Hematopoietic multipotent progenitor cell treated with erythropoietin and hydrocortisone succinate and interleukin-3 and kit ligand, for 8 days (in vitro differentiated cells): ENCODE measurements at regions not wholly inside any gene's neighbourhood (a gene's known extent, or its start where the extent isn't known, plus 50 kb on each side); places are given as distances from the start of the nearest gene placed in this dataset.
"Not testable (repeated sequence)": the region's sequence is repeated elsewhere in the genome, so short reads cannot be mapped to it uniquely, and the experiment has no call there.

ENCODE experiments used
- DNase-seq: peaks from one replicate; pipeline ENCODE4 v3.0.0-alpha.2; 2015

DNA sequence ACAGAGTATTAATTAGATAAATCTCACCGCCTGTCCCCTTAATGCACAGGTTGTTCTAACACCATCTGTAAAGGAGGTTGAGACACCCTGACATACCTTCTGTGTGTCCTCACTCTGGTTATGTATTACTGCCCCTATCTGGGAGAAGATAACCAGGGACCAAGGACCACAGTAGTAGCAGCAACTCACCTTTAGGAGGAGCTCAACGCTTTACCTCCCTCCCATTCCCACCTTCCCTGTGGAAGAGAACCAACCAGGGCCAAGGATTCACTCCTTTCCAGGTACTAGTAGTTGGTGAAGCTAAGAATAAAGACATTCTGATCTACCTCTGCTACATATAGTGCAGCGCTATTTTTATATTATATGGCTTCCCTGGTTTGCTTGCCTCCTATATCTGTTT is 232.6 kb downstream of the MEX3B start:
- DNase-seq = no peak

DNA sequence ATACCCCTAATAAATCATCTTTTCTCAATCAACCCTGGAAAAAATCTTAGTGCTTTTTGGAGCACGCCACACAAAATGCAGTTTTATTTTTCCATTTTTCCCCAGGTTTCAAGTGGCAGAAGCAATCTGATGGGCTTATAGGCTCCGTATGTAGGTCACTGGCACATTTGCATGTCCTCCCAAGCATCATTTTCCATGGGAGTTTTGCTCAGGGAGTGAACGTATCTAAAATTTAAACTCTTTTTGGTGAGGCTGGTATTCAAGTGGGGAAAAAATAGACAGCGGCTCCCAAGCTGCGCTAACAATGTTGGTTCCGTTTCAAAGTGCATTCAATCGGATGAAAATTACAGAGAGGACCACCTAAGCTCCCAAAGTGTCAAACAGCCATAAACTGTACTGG is 233.4 kb downstream of the MEX3B start:
- DNase-seq = no peak

GRCh38 chr15:81811736-81812135 is 234.1 kb downstream of the MEX3B start:
- DNase-seq = no peak

GRCh38 chr15:81809543-81809942 is 236.3 kb downstream of the MEX3B start:
- DNase-seq = peak; percentile 76

DNA sequence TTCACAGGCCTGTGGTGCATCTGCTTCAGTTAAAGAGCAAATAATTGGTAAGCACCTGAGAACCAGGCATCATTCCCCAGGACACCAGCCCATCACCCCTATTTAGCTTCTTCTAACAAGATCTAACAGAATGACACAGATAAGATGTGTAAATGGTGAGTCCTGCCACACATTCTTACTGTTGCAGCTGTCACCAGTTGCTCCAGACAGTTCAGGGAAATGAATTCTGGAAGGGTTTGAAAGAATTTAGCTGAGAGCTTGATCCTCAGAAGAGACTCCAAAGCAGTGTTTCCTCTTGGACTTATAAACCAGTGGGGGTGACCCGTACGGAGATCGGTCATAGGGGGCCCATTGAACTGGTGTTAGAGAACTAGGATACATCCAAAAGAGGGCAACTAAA is 238.0 kb downstream of the MEX3B start:
- DNase-seq = no peak

GRCh38 chr15:81807186-81807585 is 238.6 kb downstream of the MEX3B start:
- DNase-seq = no peak

DNA sequence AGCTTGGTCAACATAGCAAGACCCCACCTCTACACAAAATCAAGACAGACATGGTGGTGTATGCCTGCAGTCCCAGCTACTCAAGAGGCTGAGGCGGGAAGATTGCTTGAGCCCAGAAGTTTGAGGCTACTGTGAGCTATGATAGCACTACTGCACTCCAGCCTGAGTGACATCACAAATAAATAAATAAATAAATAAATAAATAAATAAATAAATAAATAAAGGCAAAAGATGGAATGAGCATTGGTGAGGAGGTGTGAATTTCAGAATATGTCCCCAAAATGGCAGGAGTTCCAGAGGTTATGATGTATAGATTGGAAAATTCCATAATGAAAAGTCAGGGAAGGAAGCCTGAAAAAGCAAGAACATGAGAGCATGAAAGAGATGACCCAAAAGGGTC is 249.9 kb downstream of the MEX3B start:
- DNase-seq = no peak

DNA sequence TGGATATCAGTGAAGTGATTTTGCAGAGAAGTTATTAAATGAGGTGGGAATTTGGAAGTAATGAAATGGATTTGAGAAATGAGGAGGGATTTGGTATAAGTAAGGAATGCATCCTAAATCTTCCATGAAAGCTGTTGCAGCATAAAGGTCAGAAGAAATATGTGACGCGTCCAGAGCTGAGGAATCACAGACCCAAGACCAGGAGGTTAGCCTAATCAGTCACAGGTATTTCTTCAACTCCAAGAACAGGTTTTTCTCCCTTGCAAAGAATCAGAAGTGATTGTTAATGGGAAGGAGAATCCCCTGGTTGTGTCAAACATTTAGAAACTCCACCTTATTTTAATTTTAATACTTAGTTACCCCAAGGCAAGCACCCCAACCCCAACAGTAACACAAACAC is 253.2 kb downstream of the MEX3B start:
- no peak for DNase-seq

- not testable (repeated sequence) for DNase-seq
Measured at GRCh38 chr15:81791322-81791721, 254.5 kb downstream of the MEX3B start.

GRCh38 chr15:81789403-81789802 is 256.4 kb downstream of the MEX3B start:
- no peak for DNase-seq

DNA sequence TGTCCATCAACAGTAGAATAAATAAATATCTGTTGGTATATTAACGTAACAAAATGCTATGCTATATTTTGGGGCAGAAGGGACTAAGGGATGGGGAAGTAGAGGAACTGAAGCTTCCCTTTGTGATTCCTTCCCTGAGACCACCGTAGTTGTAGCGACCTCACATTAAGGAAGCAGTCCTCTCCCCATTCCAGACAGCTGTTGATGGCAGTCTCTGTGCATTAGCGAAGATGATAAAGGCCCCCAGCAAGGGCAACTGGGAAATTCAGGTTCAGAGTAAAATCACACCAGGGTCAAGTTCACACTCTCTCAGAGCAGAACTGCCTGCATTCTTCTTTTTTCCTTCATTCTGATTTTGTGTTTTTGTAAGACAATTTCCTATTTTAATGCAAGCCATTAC is 259.0 kb downstream of the MEX3B start:
- DNase-seq = no peak

DNA sequence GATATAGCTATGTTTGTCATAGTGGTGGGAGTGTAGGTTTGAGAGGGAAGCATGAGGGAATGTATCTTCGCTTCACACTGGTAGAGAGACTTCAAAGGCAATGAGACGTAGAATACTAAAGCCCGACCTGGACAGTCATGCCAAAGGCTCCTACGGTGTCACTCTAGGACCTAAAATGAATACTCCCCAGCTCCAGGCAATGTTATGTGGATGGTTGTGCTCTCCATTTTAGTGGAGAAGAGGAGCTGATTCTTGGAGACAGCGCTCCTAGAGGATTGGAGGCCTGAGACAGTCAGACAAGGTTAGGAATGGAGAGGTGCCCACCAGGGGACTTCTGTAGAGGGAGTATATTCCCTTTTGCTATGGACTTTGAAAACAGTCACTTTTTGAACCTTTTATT is 260.1 kb downstream of the MEX3B start:
- no peak for DNase-seq

DNA sequence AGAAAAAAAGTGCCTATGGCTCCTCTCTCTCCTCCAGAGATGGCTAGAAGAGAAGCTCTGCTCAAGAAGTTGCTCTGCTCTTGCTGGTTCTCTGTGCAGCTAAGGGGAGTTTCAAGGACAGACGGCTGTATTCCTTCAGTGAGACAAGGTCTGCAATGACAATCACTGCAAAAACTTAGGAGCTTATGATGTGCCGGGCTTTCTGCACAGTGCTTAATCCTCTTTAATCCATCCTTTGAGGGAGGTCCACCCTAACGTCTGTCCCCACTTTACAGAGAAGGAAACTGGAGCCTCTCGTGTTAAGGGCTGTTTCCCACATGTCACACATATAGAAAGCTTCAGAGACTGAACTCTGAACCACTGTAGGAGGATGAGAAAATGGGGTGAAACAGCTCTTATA is 260.6 kb downstream of the MEX3B start:
- DNase-seq = no peak

GRCh38 chr15:81784751-81785150 is 261.1 kb downstream of the MEX3B start:
- DNase-seq = no peak

GRCh38 chr15:81783586-81783985 is 262.2 kb downstream of the MEX3B start:
- DNase-seq = no peak

- no peak for DNase-seq
Measured at GRCh38 chr15:81783076-81783475, 262.7 kb downstream of the MEX3B start.

DNA sequence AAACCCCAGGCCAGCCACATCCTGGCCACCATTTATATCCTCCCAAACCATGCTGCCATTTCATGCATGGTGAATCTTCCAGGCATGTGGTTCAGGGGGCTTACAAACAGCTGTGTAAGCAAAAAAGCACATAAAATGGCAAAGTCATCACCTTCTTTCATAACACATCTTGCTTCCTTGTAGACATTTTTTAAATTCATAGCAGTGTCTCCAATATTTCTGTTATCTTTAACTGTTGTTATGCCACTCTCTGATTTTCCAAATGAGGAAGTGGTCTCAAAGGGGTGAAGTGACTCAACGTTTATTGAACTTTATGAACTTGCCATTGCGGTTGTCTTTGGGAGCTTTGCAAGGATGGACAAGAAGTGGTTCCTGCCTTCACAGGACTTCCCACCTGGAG is 264.4 kb downstream of the MEX3B start:
- peak; percentile 7 for DNase-seq

DNA sequence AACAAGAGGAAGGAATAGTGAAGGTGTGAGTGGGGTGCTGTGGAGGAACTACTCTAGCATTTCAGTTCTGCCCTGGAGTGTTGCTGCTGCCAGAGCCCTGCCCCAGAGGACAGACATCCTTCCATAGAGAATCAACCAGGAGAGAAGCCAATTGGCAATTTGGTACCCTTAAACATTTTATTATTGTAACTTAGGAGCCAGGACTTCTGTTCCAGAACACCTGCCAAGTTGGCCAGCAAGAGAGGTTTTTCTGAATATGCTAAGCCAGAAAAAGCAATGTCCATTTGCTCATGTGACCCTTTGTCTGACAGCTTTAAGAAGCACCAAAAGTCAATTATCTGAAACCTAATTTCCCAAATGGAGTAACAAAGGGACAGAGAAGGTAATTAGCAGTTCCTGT is 264.9 kb downstream of the MEX3B start:
- no peak for DNase-seq

DNA sequence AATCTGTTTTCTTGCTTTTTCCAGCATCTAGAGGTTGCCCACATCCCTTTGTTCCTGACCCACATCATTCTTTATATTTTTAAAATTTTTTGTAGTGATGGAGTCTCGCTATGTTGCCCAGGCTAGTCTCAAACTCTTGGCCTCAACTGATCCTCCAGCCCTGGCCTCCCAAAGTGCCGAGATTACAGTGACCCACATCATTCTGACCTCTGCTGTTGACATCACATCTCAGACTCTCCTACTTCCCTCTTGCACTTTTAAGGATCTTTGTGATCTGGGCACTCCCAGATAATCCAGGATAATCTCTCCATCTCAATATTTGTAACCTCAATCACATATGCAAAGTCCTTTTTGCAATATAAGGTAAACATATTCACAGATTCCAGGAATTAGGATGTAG is 266.6 kb downstream of the MEX3B start:
- no peak for DNase-seq

GRCh38 chr15:81777546-81777945 is 268.3 kb downstream of the MEX3B start:
- no peak for DNase-seq

- DNase-seq = no peak
Measured at GRCh38 chr15:81776976-81777375, 268.8 kb downstream of the MEX3B start.

DNA sequence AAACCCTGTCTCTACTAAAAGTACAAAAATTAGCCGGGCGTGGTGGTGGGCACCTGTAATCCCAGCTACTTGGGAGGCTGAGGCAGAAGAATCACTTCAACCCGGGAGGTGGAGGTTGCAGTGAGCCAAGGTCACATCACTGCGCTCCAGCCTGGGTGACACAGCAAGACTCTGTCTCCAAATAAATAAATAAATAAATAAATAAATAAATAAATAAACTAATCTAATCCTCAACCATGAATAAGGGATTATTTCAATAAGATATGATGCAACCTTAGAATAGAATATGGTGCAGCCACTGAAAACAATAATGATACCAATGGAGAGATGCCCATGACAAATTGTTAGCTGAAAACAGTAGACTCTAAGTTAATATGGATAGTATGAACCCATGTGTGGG is 270.0 kb downstream of the MEX3B start:
- not testable (repeated sequence) for DNase-seq

- DNase-seq = no peak
Measured at GRCh38 chr15:81774309-81774708, 271.5 kb downstream of the MEX3B start.

DNA sequence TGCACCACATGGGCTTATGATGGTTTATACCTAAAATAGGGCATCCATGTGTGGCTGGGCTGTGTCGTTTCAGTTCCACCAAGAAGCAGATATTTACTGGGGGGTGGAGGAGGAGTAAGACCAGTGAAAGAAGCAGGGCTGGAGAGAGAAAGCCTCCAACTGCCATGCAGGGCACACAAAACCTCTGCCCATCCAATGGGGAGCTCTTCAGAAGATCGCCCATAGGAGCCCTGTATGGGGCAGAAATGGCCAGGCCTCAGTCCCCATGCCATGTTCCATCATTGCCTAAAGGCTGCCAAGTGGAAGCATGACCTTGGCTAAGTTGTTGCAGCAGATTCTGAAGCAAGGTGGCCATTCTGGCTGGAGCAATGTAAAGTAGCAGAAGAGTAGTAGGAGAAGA is 277.0 kb downstream of the MEX3B start:
- no peak for DNase-seq

DNA sequence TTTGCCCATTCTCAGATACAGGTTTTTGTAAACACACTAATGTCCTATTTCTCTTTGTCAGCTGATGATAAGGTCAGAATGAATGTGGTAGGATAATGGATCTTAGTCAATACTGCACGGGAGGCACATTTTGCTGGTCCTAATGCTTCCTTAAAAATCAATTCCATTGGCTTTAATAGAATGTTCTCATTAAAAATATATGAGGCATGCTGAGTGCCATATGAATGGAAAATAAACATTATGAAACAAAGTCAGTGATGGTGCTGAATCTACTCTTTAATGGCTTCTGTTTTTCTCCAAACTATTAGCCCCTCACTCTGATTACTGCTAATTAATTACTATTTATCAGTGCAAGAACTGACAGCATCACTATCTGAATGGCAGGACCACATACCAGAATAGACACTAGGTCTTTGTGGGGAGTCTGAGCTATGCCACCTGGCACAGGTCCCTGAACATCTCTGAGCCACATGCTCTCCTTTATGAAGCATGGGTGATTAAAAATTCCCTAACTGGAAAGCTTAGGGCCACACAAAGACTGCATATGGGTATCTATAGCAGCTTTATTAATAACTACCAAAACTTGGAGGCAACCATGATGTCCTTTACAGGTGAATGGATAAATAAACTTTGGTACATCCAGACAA is 278.9 kb downstream of the MEX3B start:
- DNase-seq = no peak

- no peak for DNase-seq
Measured at GRCh38 chr15:81765816-81766215, 280.0 kb downstream of the MEX3B start.
